ENCODE measurements at regions not wholly inside any gene's neighbourhood (a gene's known extent, or its start where the extent isn't known, plus 50 kb on each side); places are given as distances from the start of the nearest gene placed in this dataset.
"Not testable (repeated sequence)": the region's sequence is repeated elsewhere in the genome, so short reads cannot be mapped to it uniquely, and the experiment has no call there.

- no peak for DNase-seq
Measured at GRCh38 chr10:78660446-78661106, 408.2 kb upstream of the ZMIZ1 start.

- no peak for DNase-seq
Measured at GRCh38 chr10:78663721-78664120, 405.0 kb upstream of the ZMIZ1 start.

GRCh38 chr10:78664929-78665553, 403.7 kb upstream of the ZMIZ1 start:
- DNase-seq, result no peak

GRCh38 chr10:78672918-78673317, 395.8 kb upstream of the ZMIZ1 start:
- no peak for DNase-seq

- not testable (repeated sequence) for DNase-seq
Measured at GRCh38 chr10:78681141-78681540, 387.6 kb upstream of the ZMIZ1 start.

- DNase-seq, result not testable (repeated sequence)
Measured at GRCh38 chr10:78681986-78682385, 386.8 kb upstream of the ZMIZ1 start.

- DNase-seq, result peak; percentile 79
Measured at GRCh38 chr10:78684947-78685346, 383.8 kb upstream of the ZMIZ1 start.

- DNase-seq, result no peak
Measured at GRCh38 chr10:78685466-78686103, 383.2 kb upstream of the ZMIZ1 start.

- no peak for DNase-seq
Measured at GRCh38 chr10:78686444-78687060, 382.2 kb upstream of the ZMIZ1 start.

- DNase-seq, result no peak
Measured at GRCh38 chr10:78687626-78688025, 381.1 kb upstream of the ZMIZ1 start.

GRCh38 chr10:78688230-78688900, 380.4 kb upstream of the ZMIZ1 start:
- no peak for DNase-seq

- no peak for DNase-seq
Measured at GRCh38 chr10:78688901-78689583, 379.7 kb upstream of the ZMIZ1 start.

GRCh38 chr10:78689584-78689935, 379.2 kb upstream of the ZMIZ1 start:
- DNase-seq, result no peak

- no peak for DNase-seq
Measured at GRCh38 chr10:78690354-78691111, 378.2 kb upstream of the ZMIZ1 start.

GRCh38 chr10:78691301-78692030, 377.3 kb upstream of the ZMIZ1 start:
- no peak for DNase-seq

- DNase-seq, result no peak
Measured at GRCh38 chr10:78692071-78692470, 376.7 kb upstream of the ZMIZ1 start.

- DNase-seq, result no peak
Measured at GRCh38 chr10:78695846-78696245, 372.9 kb upstream of the ZMIZ1 start.

GRCh38 chr10:78696791-78697395, 371.9 kb upstream of the ZMIZ1 start:
- DNase-seq, result no peak

- DNase-seq, result no peak
Measured at GRCh38 chr10:78699971-78700370, 368.8 kb upstream of the ZMIZ1 start.

GRCh38 chr10:78700413-78700812, 368.4 kb upstream of the ZMIZ1 start:
- DNase-seq, result no peak

Measured in NCI-H774 (cell line).